ENCODE measurements at regions not wholly inside any gene's neighbourhood (a gene's known extent, or its start where the extent isn't known, plus 50 kb on each side); places are given as distances from the start of the nearest gene placed in this dataset.

GRCh38 chr4:181150191-181150590 lies 1093.0 kb upstream of the TENM3 start:
- TF ChIP-seq CTCF (IDR thresholded peaks at IDR 0.05; ENCODE audit: insufficient read depth, low read depth, low read length) (no peak), EZH2 (IDR thresholded peaks at IDR 0.05; ENCODE audit: insufficient read depth, low read length) (no peak)
